ENCODE measurements at regions not wholly inside any gene's neighbourhood (a gene's known extent, or its start where the extent isn't known, plus 50 kb on each side); places are given as distances from the start of the nearest gene placed in this dataset.

DNA sequence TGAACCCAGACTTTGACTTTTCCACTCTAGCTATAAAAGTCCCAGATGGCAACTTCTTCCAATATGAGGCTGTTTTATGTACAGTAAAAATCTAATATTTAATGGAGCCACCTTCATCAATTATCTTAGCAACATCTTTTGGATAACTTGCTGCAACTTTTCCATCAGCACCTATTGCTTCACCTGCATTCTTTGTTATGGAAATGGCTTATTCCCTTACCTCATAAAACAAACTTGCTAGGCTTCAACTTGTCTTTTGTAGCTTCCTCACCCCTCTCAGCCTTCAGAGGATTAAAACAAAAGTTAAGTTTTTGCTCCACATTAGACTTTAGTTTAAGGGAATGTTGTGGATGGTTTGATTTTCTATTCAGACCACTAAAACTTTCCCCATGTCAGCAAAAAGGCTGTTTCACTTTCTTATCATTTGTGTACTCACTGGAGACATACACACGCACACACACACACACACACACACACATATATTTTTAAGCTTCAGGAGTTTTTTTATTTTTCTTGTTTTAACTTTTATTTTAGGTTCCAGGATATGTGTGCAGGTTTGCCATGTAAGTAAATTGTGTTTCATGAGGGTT, 1296.1 kb upstream of the PABPC4L start (continued):
- TF ChIP-seq, protein P1, sequence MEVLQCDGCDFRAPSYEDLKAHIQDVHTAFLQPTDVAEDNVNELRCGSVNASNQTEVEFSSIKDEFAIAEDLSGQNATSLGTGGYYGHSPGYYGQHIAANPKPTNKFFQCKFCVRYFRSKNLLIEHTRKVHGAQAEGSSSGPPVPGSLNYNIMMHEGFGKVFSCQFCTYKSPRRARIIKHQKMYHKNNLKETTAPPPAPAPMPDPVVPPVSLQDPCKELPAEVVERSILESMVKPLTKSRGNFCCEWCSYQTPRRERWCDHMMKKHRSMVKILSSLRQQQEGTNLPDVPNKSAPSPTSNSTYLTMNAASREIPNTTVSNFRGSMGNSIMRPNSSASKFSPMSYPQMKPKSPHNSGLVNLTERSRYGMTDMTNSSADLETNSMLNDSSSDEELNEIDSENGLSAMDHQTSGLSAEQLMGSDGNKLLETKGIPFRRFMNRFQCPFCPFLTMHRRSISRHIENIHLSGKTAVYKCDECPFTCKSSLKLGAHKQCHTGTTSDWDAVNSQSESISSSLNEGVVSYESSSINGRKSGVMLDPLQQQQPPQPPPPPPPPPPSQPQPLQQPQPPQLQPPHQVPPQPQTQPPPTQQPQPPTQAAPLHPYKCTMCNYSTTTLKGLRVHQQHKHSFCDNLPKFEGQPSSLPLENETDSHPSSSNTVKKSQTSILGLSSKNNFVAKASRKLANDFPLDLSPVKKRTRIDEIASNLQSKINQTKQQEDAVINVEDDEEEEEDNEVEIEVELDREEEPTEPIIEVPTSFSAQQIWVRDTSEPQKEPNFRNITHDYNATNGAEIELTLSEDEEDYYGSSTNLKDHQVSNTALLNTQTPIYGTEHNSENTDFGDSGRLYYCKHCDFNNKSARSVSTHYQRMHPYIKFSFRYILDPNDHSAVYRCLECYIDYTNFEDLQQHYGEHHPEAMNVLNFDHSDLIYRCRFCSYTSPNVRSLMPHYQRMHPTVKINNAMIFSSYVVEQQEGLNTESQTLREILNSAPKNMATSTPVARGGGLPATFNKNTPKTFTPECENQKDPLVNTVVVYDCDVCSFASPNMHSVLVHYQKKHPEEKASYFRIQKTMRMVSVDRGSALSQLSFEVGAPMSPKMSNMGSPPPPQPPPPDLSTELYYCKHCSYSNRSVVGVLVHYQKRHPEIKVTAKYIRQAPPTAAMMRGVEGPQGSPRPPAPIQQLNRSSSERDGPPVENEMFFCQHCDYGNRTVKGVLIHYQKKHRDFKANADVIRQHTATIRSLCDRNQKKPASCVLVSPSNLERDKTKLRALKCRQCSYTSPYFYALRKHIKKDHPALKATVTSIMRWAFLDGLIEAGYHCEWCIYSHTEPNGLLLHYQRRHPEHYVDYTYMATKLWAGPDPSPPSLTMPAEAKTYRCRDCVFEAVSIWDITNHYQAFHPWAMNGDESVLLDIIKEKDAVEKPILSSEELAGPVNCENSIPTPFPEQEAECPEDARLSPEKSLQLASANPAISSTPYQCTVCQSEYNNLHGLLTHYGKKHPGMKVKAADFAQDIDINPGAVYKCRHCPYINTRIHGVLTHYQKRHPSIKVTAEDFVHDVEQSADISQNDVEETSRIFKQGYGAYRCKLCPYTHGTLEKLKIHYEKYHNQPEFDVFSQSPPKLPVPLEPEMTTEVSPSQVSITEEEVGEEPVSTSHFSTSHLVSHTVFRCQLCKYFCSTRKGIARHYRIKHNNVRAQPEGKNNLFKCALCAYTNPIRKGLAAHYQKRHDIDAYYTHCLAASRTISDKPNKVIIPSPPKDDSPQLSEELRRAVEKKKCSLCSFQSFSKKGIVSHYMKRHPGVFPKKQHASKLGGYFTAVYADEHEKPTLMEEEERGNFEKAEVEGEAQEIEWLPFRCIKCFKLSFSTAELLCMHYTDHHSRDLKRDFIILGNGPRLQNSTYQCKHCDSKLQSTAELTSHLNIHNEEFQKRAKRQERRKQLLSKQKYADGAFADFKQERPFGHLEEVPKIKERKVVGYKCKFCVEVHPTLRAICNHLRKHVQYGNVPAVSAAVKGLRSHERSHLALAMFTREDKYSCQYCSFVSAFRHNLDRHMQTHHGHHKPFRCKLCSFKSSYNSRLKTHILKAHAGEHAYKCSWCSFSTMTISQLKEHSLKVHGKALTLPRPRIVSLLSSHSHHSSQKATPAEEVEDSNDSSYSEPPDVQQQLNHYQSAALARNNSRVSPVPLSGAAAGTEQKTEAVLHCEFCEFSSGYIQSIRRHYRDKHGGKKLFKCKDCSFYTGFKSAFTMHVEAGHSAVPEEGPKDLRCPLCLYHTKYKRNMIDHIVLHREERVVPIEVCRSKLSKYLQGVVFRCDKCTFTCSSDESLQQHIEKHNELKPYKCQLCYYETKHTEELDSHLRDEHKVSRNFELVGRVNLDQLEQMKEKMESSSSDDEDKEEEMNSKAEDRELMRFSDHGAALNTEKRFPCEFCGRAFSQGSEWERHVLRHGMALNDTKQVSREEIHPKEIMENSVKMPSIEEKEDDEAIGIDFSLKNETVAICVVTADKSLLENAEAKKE (CRISPR knock-in tag; IDR thresholded peaks at IDR 0.05), result no peak
- TF ChIP-seq POLR2AphosphoS5 (IDR thresholded peaks at IDR 0.05; ENCODE audit: low read depth) (no peak), EZH2 (IDR thresholded peaks at IDR 0.05; ENCODE audit: low read depth, unreplicated experiment) (no peak), ZNF331 (CRISPR knock-in tag; IDR thresholded peaks at IDR 0.05; ENCODE audit: low read depth) (no peak), STAT1 (IDR thresholded peaks at IDR 0.05; ENCODE audit: unreplicated experiment) (no peak), CREB1 (CRISPR knock-in tag; IDR thresholded peaks at IDR 0.05; ENCODE audit: low read depth) (no peak), EZH2phosphoT487 (IDR thresholded peaks at IDR 0.05; ENCODE audit: unreplicated experiment) (no peak)
- TF ChIP-seq, protein P2, sequence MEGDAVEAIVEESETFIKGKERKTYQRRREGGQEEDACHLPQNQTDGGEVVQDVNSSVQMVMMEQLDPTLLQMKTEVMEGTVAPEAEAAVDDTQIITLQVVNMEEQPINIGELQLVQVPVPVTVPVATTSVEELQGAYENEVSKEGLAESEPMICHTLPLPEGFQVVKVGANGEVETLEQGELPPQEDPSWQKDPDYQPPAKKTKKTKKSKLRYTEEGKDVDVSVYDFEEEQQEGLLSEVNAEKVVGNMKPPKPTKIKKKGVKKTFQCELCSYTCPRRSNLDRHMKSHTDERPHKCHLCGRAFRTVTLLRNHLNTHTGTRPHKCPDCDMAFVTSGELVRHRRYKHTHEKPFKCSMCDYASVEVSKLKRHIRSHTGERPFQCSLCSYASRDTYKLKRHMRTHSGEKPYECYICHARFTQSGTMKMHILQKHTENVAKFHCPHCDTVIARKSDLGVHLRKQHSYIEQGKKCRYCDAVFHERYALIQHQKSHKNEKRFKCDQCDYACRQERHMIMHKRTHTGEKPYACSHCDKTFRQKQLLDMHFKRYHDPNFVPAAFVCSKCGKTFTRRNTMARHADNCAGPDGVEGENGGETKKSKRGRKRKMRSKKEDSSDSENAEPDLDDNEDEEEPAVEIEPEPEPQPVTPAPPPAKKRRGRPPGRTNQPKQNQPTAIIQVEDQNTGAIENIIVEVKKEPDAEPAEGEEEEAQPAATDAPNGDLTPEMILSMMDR (conservative IDR thresholded peaks at IDR 0.05; ENCODE audit: low read depth in 2 of 2), result no peak
- TF ChIP-seq, protein P3, sequence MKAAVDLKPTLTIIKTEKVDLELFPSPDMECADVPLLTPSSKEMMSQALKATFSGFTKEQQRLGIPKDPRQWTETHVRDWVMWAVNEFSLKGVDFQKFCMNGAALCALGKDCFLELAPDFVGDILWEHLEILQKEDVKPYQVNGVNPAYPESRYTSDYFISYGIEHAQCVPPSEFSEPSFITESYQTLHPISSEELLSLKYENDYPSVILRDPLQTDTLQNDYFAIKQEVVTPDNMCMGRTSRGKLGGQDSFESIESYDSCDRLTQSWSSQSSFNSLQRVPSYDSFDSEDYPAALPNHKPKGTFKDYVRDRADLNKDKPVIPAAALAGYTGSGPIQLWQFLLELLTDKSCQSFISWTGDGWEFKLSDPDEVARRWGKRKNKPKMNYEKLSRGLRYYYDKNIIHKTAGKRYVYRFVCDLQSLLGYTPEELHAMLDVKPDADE (IDR thresholded peaks at IDR 0.05), result no peak
- TF ChIP-seq, protein P4, sequence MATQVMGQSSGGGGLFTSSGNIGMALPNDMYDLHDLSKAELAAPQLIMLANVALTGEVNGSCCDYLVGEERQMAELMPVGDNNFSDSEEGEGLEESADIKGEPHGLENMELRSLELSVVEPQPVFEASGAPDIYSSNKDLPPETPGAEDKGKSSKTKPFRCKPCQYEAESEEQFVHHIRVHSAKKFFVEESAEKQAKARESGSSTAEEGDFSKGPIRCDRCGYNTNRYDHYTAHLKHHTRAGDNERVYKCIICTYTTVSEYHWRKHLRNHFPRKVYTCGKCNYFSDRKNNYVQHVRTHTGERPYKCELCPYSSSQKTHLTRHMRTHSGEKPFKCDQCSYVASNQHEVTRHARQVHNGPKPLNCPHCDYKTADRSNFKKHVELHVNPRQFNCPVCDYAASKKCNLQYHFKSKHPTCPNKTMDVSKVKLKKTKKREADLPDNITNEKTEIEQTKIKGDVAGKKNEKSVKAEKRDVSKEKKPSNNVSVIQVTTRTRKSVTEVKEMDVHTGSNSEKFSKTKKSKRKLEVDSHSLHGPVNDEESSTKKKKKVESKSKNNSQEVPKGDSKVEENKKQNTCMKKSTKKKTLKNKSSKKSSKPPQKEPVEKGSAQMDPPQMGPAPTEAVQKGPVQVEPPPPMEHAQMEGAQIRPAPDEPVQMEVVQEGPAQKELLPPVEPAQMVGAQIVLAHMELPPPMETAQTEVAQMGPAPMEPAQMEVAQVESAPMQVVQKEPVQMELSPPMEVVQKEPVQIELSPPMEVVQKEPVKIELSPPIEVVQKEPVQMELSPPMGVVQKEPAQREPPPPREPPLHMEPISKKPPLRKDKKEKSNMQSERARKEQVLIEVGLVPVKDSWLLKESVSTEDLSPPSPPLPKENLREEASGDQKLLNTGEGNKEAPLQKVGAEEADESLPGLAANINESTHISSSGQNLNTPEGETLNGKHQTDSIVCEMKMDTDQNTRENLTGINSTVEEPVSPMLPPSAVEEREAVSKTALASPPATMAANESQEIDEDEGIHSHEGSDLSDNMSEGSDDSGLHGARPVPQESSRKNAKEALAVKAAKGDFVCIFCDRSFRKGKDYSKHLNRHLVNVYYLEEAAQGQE (IDR thresholded peaks at IDR 0.05; ENCODE audit: unreplicated experiment), result no peak
